ENCODE measurements at regions not wholly inside any gene's neighbourhood (a gene's known extent, or its start where the extent isn't known, plus 50 kb on each side); places are given as distances from the start of the nearest gene placed in this dataset.

DNA sequence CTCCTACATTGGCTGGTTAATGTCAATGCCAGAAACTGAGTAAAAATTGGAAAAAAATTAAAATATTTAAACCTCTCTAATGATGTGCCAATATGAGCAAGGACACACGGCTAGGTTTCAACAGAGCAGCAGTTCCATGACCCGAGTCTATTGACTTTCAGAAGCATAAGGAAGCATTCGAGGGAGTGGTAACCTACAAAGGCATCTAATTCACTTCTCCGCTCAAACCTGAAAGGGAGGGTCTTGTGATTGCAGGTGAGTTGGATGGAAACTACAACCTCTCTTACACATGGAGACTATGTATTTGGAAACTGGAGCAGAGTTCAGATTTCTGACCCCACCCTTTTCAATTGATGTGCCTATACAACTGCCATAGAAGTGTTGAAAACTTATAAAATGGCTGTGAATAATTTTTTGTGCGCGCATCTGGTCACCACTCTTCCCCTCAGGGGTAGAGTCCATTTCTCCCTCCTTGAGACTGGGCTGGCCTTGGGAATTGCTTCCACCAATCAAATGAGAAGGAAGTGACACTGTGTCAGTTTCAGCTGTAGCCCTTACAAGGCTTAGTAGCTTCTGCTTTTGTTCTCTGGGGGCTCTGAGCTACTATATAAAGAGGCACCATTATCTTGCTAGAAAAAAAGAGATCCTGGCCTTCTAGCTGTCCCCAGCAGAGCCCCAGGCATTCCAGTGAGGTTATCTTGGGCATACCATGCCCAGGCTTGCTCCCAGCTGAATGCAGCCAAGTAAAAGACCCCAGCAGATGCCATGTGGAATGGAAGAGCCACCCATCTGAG, 278.0 kb downstream of the EPHA4 start:
- Mint-ChIP-seq H3K4me3 (no peak overlapping the region), H3K4me1 (peaks cover 24% of the 10 kb centered on the region), H3K9me3 (peaks cover 4% of the 10 kb centered on the region), H3K27ac (ENCODE audit: unreplicated experiment) (no peak overlapping the region), H3K36me3 (ENCODE audit: low read depth) (no peaks in the 10 kb centered on the region), H3K27me3 (ENCODE audit: low read depth) (no peaks in the 10 kb centered on the region)
- TF ChIP-seq, protein P1, sequence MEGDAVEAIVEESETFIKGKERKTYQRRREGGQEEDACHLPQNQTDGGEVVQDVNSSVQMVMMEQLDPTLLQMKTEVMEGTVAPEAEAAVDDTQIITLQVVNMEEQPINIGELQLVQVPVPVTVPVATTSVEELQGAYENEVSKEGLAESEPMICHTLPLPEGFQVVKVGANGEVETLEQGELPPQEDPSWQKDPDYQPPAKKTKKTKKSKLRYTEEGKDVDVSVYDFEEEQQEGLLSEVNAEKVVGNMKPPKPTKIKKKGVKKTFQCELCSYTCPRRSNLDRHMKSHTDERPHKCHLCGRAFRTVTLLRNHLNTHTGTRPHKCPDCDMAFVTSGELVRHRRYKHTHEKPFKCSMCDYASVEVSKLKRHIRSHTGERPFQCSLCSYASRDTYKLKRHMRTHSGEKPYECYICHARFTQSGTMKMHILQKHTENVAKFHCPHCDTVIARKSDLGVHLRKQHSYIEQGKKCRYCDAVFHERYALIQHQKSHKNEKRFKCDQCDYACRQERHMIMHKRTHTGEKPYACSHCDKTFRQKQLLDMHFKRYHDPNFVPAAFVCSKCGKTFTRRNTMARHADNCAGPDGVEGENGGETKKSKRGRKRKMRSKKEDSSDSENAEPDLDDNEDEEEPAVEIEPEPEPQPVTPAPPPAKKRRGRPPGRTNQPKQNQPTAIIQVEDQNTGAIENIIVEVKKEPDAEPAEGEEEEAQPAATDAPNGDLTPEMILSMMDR (conservative IDR thresholded peaks at IDR 0.05), result no peak
- DNase-seq (ENCODE audit: low read depth, low spot score), result no peak

DNA sequence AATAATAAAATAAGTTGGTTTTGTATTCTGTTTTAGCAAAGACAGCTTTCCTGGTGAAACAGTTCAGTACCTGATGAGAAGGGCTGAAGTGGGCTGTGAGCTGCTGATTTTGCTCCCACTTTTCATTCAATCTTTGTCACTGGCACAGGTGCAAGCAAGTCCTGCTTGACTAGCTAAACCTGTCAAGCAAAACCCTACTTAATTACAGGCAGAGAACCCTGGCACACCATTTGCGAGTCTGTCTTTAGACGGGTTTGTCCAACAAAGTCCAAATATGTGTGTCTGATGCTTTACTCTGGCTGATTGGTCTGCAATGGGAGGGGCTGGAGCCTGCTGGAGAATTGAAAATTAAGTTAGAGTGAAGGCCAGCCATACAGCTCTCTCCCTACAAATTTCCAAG, 267.2 kb downstream of the EPHA4 start:
- Mint-ChIP-seq H3K36me3 (ENCODE audit: low read depth) (no peaks in the 10 kb centered on the region), H3K4me3 (no peak overlapping the region), H3K9me3 (no peaks in the 10 kb centered on the region), H3K27me3 (ENCODE audit: low read depth) (no peaks in the 10 kb centered on the region), H3K27ac (ENCODE audit: unreplicated experiment) (no peak overlapping the region), H3K4me1 (no peaks in the 10 kb centered on the region)
- TF ChIP-seq, protein P1 (conservative IDR thresholded peaks at IDR 0.05), result no peak
- no peak for DNase-seq (ENCODE audit: low read depth, low spot score)

GRCh38 chr2:221308507-221309066, 263.5 kb downstream of the EPHA4 start:
- Mint-ChIP-seq H3K36me3 (ENCODE audit: low read depth) (no peaks in the 10 kb centered on the region), H3K4me3 (no peak overlapping the region), H3K27ac (ENCODE audit: unreplicated experiment) (no peak overlapping the region), H3K9me3 (no peaks in the 10 kb centered on the region), H3K4me1 (no peaks in the 10 kb centered on the region), H3K27me3 (ENCODE audit: low read depth) (no peaks in the 10 kb centered on the region)
- TF ChIP-seq, protein P1 (conservative IDR thresholded peaks at IDR 0.05), result no peak
- DNase-seq (ENCODE audit: low read depth, low spot score), result no peak

GRCh38 chr2:221309892-221310583, 262.1 kb downstream of the EPHA4 start:
- DNase-seq (ENCODE audit: low read depth, low spot score), result no peak
- H3K27ac Mint-ChIP-seq (ENCODE audit: unreplicated experiment), result no peak overlapping the region
- no peaks in the 10 kb centered on the region for H3K4me1 Mint-ChIP-seq
- TF ChIP-seq, protein P1 (conservative IDR thresholded peaks at IDR 0.05), result no peak
- no peaks in the 10 kb centered on the region for H3K27me3 Mint-ChIP-seq (ENCODE audit: low read depth)
- no peaks in the 10 kb centered on the region for H3K36me3 Mint-ChIP-seq (ENCODE audit: low read depth)
- no peaks in the 10 kb centered on the region for H3K9me3 Mint-ChIP-seq
- no peak overlapping the region for H3K4me3 Mint-ChIP-seq

DNA sequence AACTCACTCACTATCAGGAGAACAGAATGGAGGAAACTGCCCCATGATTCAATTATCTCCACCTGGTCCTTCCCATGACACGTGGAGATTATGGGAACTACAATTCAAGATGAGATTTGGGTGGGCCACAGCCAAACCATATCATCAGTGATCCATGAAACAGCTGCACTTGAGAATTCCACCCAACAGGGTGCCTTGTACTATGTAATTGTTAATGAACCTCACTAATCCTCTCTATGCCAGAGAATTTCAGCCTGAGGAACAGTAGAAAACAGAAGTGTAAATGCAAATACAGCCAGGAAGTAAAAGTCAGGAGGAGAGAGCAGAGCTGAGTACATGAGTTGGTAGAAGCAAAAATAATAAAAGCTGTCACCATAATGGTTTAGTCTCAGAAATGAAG, 261.4 kb downstream of the EPHA4 start:
- Mint-ChIP-seq H3K4me1 (no peaks in the 10 kb centered on the region), H3K36me3 (ENCODE audit: low read depth) (no peaks in the 10 kb centered on the region), H3K27ac (ENCODE audit: unreplicated experiment) (no peak overlapping the region), H3K4me3 (no peak overlapping the region), H3K9me3 (no peaks in the 10 kb centered on the region), H3K27me3 (ENCODE audit: low read depth) (no peaks in the 10 kb centered on the region)
- DNase-seq (ENCODE audit: low read depth, low spot score), result no peak
- TF ChIP-seq, protein P1 (conservative IDR thresholded peaks at IDR 0.05), result no peak
